PC-3 (cell line): ENCODE measurements at regions not wholly inside any gene's neighbourhood (a gene's known extent, or its start where the extent isn't known, plus 50 kb on each side); places are given as distances from the start of the nearest gene placed in this dataset.

Experiments used
- CTCF ChIP-seq: fragments of 300-600 bp; sonication (generic); conservative IDR thresholded peaks from 2 replicates; pipeline ENCODE4 v1.5.1; 2017; ENCODE audit warnings: antibody characterized with exemption, low read depth, mild to moderate bottlenecking, low read length
- EZH2 ChIP-seq: fragments of 300-600 bp; sonication (generic); IDR thresholded peaks from one replicate; pipeline ENCODE4 v1.6.1; 2017; ENCODE audit warnings: antibody characterized with exemption, mild to moderate bottlenecking, low read length; ENCODE audit not compliant: unreplicated experiment

DNA sequence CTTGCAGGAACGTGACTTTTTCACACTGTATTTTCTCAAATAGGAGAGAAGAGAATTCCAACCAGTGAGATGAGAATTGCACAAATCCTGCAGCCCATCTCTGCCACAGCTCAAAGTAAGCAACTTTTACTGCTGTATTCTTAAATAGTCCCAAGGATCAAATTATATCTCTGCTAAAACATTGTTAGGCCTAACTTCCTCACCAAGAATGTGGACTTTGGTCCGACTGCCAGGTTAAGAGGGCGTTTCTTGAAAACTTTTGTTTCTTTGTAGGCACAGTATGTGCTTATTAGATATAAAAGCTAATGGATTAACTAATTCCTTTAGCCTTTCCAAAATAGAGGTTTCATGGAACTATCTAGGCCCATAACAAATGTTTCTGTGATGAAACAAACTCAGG, 61.4 kb upstream of the IFNG-AS1 start:
- TF ChIP-seq CTCF (no peak), EZH2 (no peak)
